ENCODE measurements at regions not wholly inside any gene's neighbourhood (a gene's known extent, or its start where the extent isn't known, plus 50 kb on each side); places are given as distances from the start of the nearest gene placed in this dataset.
"Not testable (repeated sequence)": the region's sequence is repeated elsewhere in the genome, so short reads cannot be mapped to it uniquely, and the experiment has no call there.

DNA sequence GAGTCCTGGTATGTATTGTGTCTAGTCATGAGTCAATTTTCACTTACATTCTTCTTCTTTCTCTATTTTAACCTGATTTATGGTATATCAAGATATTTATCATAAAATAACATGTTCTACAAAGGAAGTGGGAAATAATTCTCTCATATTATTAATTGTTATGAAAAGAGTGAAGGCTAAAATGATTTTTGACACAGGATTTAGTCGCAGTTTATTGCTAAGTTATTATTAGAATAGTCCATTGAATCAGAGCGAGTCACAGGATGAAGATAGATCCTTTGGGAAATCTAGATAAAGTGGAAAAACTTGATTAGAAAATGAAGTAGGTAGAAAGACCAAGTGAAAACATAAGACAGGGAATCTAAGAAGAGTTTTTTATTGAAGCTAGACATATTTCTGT is 184.3 kb upstream of the DGKB start:
- TF ChIP-seq, protein P1, sequence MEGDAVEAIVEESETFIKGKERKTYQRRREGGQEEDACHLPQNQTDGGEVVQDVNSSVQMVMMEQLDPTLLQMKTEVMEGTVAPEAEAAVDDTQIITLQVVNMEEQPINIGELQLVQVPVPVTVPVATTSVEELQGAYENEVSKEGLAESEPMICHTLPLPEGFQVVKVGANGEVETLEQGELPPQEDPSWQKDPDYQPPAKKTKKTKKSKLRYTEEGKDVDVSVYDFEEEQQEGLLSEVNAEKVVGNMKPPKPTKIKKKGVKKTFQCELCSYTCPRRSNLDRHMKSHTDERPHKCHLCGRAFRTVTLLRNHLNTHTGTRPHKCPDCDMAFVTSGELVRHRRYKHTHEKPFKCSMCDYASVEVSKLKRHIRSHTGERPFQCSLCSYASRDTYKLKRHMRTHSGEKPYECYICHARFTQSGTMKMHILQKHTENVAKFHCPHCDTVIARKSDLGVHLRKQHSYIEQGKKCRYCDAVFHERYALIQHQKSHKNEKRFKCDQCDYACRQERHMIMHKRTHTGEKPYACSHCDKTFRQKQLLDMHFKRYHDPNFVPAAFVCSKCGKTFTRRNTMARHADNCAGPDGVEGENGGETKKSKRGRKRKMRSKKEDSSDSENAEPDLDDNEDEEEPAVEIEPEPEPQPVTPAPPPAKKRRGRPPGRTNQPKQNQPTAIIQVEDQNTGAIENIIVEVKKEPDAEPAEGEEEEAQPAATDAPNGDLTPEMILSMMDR (conservative IDR thresholded peaks at IDR 0.05) = no peak
- H3K27ac ChIP-seq = no peak overlapping the region

DNA sequence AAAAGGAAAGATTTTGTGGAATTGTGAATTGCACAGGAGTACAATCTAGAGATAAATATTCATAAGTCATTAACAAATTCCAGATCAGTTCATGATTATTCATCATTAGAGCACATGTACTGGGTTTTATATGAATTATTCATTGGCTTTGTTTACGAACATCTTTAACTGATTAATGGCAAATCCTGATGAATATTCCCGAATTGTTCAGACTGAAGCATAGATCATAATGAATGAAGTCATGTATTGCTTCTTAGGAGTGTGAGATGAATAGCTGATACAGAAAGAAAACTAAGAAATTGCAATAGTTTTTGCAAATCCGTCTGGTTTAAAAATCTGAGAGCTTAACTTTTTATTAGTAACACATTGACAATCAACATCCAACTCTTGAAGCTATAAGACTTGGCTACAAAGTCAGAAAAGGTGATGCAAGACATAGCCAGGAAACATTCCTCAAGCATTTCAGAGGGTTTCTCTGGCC is 183.6 kb upstream of the DGKB start:
- TF ChIP-seq, protein P1 (conservative IDR thresholded peaks at IDR 0.05) = no peak
- H3K27ac ChIP-seq = no peak overlapping the region

DNA sequence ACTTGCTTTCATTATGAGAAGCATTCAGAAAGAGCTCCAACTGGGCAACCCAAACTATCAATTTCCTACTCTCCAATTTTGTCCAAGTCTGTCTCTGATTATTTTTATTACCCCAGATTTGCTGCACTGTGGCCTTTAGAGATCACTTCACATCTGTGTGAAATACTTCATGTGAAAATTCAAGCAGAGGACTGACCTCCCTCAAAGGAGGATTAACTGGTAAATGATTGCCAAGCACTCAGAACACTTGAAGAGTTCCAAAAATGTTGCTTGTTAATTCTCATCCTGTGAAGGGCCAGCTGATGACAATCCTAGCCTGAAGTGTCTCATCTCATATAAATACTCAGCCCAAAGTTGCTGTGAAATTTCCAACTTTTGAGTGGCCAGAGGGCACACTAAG is 182.8 kb upstream of the DGKB start:
- no peak overlapping the region for H3K27ac ChIP-seq
- TF ChIP-seq, protein P1 (conservative IDR thresholded peaks at IDR 0.05) = no peak

DNA sequence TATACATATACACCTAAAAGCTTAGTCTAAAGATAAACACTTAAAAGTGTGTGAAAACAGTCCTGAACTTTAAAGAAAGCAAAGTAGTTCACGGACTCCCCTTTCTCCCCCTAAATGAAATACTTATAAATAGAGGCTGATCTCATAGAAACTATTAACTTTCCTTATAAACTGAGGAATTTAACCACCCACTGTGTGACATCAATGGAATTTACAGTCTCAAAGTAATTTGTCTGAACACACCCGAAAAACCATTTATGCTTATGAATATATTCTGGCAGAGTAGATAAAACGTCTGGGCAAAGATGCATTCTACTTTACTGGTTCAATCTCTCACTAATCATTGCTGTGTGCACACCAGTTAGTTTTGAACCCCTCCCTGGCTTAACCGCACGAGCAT is 181.8 kb upstream of the DGKB start:
- no peak overlapping the region for H3K27ac ChIP-seq
- TF ChIP-seq, protein P1 (conservative IDR thresholded peaks at IDR 0.05) = no peak

DNA sequence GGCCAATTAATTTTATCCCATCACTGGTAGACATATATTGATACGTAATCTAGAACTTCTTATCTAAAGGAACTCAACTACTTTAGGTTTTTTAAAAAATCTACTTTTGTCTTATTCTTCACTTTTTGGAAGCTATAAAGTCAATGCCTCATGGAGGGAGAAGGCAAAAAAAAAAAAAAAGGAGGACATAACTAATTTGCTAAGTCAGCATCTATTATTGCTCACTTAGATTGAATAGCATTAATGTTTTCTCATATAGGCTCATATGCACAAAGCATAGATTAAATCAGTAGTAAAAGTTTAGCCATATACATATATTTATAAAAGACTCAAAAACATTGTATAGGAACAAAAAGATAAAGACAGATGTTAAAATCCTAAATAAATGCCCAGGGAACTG is 179.3 kb upstream of the DGKB start:
- TF ChIP-seq, protein P1 (conservative IDR thresholded peaks at IDR 0.05) = no peak
- no peak overlapping the region for H3K27ac ChIP-seq

DNA sequence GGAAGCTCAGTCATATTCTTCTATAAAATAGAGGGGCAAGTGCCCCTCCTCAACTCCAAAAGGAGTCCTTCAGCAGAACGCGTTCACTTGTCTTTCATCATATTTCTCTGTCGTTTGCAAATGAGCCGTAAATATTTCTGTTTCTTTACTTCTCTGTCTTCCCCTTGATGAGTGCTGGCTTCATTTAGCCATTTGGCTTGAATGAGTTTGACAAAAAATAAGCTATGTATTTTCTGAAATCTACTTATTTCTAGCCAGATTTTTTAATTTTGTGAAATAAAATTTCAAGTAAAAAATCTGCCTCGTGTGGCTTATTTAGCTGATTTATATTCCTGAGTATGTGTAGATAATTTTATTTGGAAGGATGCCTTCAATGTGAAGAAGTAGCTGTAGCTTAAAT is 170.8 kb upstream of the DGKB start:
- TF ChIP-seq, protein P1 (conservative IDR thresholded peaks at IDR 0.05) = no peak
- no peak overlapping the region for H3K27ac ChIP-seq

DNA sequence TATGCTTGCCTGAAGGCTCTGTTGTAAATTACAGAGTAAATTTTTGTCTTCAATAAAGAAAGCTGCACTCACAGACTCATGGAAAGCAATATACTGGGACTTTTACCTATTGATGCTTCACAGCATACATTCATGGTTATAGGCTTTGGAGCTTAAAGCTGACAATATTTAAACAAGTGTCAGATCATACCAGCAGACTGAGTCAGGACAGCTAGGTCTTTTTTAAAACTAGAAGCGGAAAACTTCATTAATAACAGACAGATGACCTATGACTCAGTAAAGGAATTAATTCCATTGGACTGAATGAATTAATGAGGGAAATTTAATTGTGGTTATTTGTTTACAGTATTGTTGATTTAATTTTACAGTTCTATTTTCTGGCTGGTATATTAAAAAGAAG is 165.8 kb upstream of the DGKB start:
- TF ChIP-seq, protein P1 (conservative IDR thresholded peaks at IDR 0.05) = no peak
- no peak overlapping the region for H3K27ac ChIP-seq

DNA sequence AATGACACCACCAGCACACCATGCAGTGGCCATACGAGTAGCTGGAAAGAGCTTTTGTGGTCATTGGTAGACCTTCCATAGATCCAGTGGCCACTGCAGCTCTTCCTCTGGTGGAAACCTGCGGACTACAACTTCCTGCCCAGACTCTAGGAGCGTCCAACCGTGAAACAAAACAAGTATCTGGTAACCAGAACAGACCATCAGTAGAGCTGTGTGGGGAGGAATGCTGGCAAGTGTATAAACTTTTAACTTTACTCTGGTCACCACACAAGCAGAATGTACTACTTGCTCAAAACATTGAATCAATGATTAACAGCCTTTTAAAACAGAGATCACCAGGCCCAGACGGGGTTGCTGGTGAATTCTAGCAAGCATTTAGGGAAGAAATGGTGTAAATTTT is 154.7 kb upstream of the DGKB start:
- TF ChIP-seq, protein P1 (conservative IDR thresholded peaks at IDR 0.05) = no peak
- H3K27ac ChIP-seq = no peak overlapping the region

DNA sequence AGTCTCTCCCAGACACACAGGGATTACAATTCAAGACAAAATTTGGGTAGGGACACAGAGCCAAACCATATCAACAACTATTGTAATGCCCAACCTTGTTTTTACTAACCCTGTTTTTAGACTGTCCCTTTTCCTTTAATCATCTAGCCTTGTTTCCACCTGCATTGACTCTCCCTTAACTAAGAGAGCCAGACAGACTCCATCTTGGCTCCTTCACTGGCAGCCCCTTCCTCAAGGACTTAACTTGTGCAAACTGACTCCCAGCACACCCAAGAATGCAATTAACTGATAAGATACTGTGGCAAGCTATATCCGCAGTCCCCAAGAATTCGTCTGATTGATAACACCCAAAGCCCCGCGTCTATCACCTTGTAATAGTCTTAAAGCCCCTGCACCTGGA is 151.8 kb upstream of the DGKB start:
- not testable (repeated sequence) for H3K27ac ChIP-seq

All from VCaP (cell line).